GM13977 (cell line): ENCODE measurements at regions not wholly inside any gene's neighbourhood (a gene's known extent, or its start where the extent isn't known, plus 50 kb on each side); places are given as distances from the start of the nearest gene placed in this dataset.

Source experiments
- DNase-seq: peaks from one replicate; pipeline ENCODE4 v3.0.0; 2012; ENCODE audit warnings: low spot score
- CTCF ChIP-seq: IDR thresholded peaks from 2 replicates; pipeline ENCODE4 v1.5.1; 2012; ENCODE audit warnings: mild to moderate bottlenecking, control low read depth; ENCODE audit not compliant: insufficient read depth; ENCODE audit errors: extremely low read depth, missing control alignments
- in situ Hi-C: fragments of 300-500 bp; cut with MboI; formaldehyde crosslinking; loops from one replicate; pipeline ENCODE4 v1.12.0; 2022; ENCODE audit warnings: low sequenced_read_pairs, low pct_unique_long_range_greater_than_20kb, mixed read lengths, inconsistent platforms; ENCODE audit not compliant: unreplicated experiment

GRCh38 chr16:86993426-86994110 is 323.6 kb downstream of the C16orf95 start:
- no peak for TF ChIP-seq CTCF
- no peak for DNase-seq
- in situ Hi-C loops = no loop called here

- in situ Hi-C loops = no loop called here
- DNase-seq = no peak
- no peak for TF ChIP-seq CTCF
These were observed 323.0 kb downstream of the C16orf95 start for GRCh38 chr16:86994215-86994614.

- no peak for TF ChIP-seq CTCF
- no peak for DNase-seq
- in situ Hi-C loops = no loop called here
These were observed 322.5 kb downstream of the C16orf95 start for GRCh38 chr16:86994651-86995171.

- no peak for DNase-seq
- in situ Hi-C loops = no loop called here
- no peak for TF ChIP-seq CTCF
These were observed 321.7 kb downstream of the C16orf95 start for GRCh38 chr16:86995456-86995855.

GRCh38 chr16:86996081-86996480 is 321.1 kb downstream of the C16orf95 start:
- in situ Hi-C loops = no loop called here
- DNase-seq = no peak
- no peak for TF ChIP-seq CTCF

GRCh38 chr16:86997058-86997457 is 320.1 kb downstream of the C16orf95 start:
- in situ Hi-C loops = no loop called here
- TF ChIP-seq CTCF = no peak
- DNase-seq = no peak
